ENCODE measurements at regions not wholly inside any gene's neighbourhood (a gene's known extent, or its start where the extent isn't known, plus 50 kb on each side); places are given as distances from the start of the nearest gene placed in this dataset.

- no peak for DNase-seq
- H3K36me3 ChIP-seq: no peaks in the 10 kb centered on the region
- no peak for ATAC-seq
- H3K4me3 ChIP-seq: no peak overlapping the region
- H3K4me1 ChIP-seq: no peaks in the 10 kb centered on the region
- intact Hi-C loops (cut with DNase I): no loop called here
- no peaks in the 10 kb centered on the region for H3K9me3 ChIP-seq
- no peaks in the 10 kb centered on the region for H3K27me3 ChIP-seq
- H3K27ac ChIP-seq: no peak overlapping the region
- TF ChIP-seq, protein P1, sequence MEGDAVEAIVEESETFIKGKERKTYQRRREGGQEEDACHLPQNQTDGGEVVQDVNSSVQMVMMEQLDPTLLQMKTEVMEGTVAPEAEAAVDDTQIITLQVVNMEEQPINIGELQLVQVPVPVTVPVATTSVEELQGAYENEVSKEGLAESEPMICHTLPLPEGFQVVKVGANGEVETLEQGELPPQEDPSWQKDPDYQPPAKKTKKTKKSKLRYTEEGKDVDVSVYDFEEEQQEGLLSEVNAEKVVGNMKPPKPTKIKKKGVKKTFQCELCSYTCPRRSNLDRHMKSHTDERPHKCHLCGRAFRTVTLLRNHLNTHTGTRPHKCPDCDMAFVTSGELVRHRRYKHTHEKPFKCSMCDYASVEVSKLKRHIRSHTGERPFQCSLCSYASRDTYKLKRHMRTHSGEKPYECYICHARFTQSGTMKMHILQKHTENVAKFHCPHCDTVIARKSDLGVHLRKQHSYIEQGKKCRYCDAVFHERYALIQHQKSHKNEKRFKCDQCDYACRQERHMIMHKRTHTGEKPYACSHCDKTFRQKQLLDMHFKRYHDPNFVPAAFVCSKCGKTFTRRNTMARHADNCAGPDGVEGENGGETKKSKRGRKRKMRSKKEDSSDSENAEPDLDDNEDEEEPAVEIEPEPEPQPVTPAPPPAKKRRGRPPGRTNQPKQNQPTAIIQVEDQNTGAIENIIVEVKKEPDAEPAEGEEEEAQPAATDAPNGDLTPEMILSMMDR (IDR thresholded peaks at IDR 0.05): no peak
These were observed 162.0 kb downstream of the SALL1 start for GRCh38 chr16:50989047-50989446.

- Histone ChIP-seq H3K4me3 (no peak overlapping the region), H3K27ac (no peak overlapping the region), H3K9me3 (no peaks in the 10 kb centered on the region), H3K36me3 (no peaks in the 10 kb centered on the region), H3K27me3 (no peaks in the 10 kb centered on the region), H3K4me1 (no peaks in the 10 kb centered on the region)
- DNase-seq: no peak
- intact Hi-C loops (cut with DNase I): no loop called here
- ATAC-seq: no peak
- TF ChIP-seq, protein P1 (IDR thresholded peaks at IDR 0.05): no peak
These were observed 162.6 kb downstream of the SALL1 start for GRCh38 chr16:50988441-50988840.

DNA sequence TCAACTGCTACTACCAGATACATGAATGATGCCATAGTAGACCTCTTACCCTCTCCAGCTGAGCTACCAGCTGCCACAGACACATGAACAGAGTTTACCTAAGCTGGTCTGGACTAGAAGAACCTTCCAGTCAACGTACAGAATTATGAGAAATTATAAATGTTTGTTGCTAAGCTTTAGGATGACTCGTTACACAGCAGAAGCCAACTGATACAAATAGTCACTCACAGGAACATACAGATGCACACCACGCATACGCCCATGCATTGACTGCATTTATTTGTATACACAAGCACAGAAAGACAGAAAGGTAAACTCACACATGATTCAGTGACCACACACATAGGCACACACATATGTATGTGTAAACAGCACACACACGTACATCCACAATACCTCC lies 164.6 kb downstream of the SALL1 start:
- Histone ChIP-seq H3K9me3 (no peaks in the 10 kb centered on the region), H3K27ac (no peak overlapping the region), H3K27me3 (no peaks in the 10 kb centered on the region), H3K4me1 (no peaks in the 10 kb centered on the region), H3K36me3 (no peaks in the 10 kb centered on the region), H3K4me3 (no peak overlapping the region)
- intact Hi-C loops (cut with DNase I): no loop called here
- ATAC-seq (no peak), DNase-seq (no peak)
- TF ChIP-seq, protein P1 (IDR thresholded peaks at IDR 0.05): no peak

DNA sequence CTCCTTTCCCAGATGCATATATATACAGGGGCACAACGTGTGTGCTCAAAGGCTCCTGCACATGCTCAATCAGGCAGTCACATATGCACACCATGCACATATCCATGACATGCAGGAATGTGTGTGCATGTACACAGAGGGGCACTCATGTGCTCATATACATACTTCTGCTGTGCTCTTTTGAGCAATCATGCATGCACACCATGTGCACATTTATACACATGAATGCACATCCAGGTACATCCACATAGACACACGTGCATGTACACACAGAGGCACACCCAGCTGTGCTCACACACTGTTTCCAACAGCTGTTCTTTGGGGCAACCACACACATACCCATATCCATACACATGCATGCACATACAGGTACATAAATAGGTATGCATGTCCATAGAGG lies 165.3 kb downstream of the SALL1 start:
- H3K36me3 ChIP-seq: no peaks in the 10 kb centered on the region
- intact Hi-C loops (cut with DNase I): no loop called here

DNA sequence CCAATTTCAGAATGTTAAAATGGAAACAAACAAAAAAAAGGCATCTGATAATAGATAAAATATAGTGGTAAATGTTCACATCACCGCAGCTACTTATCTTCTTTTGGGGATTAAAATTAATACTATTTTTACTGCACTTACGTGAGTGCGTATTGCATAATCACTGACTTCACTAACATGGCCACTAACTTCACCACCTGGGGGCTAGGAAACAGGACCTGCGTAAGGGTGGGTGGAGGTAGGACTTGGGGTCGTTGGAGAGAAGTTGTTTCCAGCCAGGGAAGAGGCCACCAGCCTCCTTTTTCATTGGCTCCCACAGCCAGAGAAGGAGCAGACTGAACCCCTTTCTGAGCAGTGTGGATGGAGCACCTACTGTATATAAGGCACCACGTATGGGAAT lies 166.4 kb downstream of the SALL1 start:
- Histone ChIP-seq H3K4me1 (no peaks in the 10 kb centered on the region), H3K36me3 (no peaks in the 10 kb centered on the region), H3K4me3 (no peak overlapping the region), H3K27ac (no peak overlapping the region), H3K27me3 (no peaks in the 10 kb centered on the region), H3K9me3 (no peaks in the 10 kb centered on the region)
- DNase-seq (no peak), ATAC-seq (no peak)
- TF ChIP-seq, protein P1 (IDR thresholded peaks at IDR 0.05): no peak
- intact Hi-C loops (cut with DNase I): no loop called here

More for the DNA sequence above, 165.3 kb downstream of the SALL1 start:
- no peaks in the 10 kb centered on the region for H3K9me3 ChIP-seq
- H3K4me3 ChIP-seq: no peak overlapping the region
- H3K4me1 ChIP-seq: no peaks in the 10 kb centered on the region
- TF ChIP-seq, protein P1 (IDR thresholded peaks at IDR 0.05): no peak
- ATAC-seq (no peak), DNase-seq (no peak)
- no peak overlapping the region for H3K27ac ChIP-seq
- H3K27me3 ChIP-seq: no peaks in the 10 kb centered on the region
